Transverse colon (tissue), 4 donors: ENCODE measurements at regions not wholly inside any gene's neighbourhood (a gene's known extent, or its start where the extent isn't known, plus 50 kb on each side); places are given as distances from the start of the nearest gene placed in this dataset.

Experiments used
- DNase-seq: peaks from one replicate; pipeline ENCODE4 v3.0.0-alpha.2; 2019
- H3K27ac ChIP-seq, 4 donors: fragments of 200-600 bp; sonication (generic); 2 replicates each; pipeline ENCODE4 v1.5.1; 2016 to 2018; ENCODE audit warnings: inconsistent platforms in 4 of 4
- H3K27me3 ChIP-seq: fragments of 200-600 bp; sonication (generic); 2 replicates; pipeline ENCODE4 v1.5.1; 2017; ENCODE audit warnings: inconsistent platforms
- H3K36me3 ChIP-seq, 4 donors: fragments of 200-600 bp; sonication (generic); 2 replicates each; pipeline ENCODE4 v1.5.1; 2017 to 2019; ENCODE audit warnings: inconsistent platforms in 4 of 4
- H3K4me1 ChIP-seq, 4 donors: fragments of 200-600 bp; sonication (generic); 2 replicates each; pipeline ENCODE4 v1.5.1; 2017 to 2020; ENCODE audit warnings: inconsistent platforms in 4 of 4
- H3K4me3 ChIP-seq, 4 donors: fragments of 200-600 bp; sonication (generic); 1 replicate in 1 of 4; 2 replicates in 3 of 4; pipeline versions ENCODE4 v1.5.1 to v1.6.1; 2017 to 2019; ENCODE audit warnings: inconsistent platforms in 4 of 4
- H3K9me3 ChIP-seq, 2 donors: fragments of 200-600 bp; sonication (generic); 2 replicates each; pipeline ENCODE4 v1.5.1; 2017 to 2019; ENCODE audit warnings: inconsistent platforms in 2 of 2
- CTCF ChIP-seq, 5 experiments: fragments of 200-600 bp in 3 of 5; fragments of 450-650 bp in 2 of 5; sonication (generic) in 3 of 5; IDR thresholded peaks; 1 replicate in 2 of 5; 2 replicates in 3 of 5; pipeline ENCODE4 v1.5.1; 2016 to 2017; ENCODE audit warnings: antibody characterized with exemption in 5 of 5, inconsistent platforms in 3 of 5, mild to moderate bottlenecking in 2 of 5, moderate library complexity in 1 of 5
- EP300 ChIP-seq: sonication (generic); formaldehyde crosslinking; IDR thresholded peaks from one replicate; pipeline ENCODE4 v1.6.1; 2017; ENCODE audit warnings: antibody characterized with exemption, low read depth
- POLR2A ChIP-seq: fragments of 450-650 bp; IDR thresholded peaks from one replicate; pipeline ENCODE4 v1.6.1; 2016; ENCODE audit warnings: antibody characterized with exemption, mild to moderate bottlenecking, moderate library complexity
- POLR2AphosphoS5 ChIP-seq, 3 donors: sonication (generic); formaldehyde crosslinking; IDR thresholded peaks; one replicate each; pipeline ENCODE4 v1.6.1; 2016; ENCODE audit warnings: antibody characterized with exemption in 3 of 3
- WGBS, 2 donors: methylation state at CpG; one replicate each; pipeline ENCODE4 v1.1.5; 2018; ENCODE audit warnings: low coverage in 1 of 2; 5-methylcytosine and 5-hydroxymethylcytosine counted together
- in situ Hi-C, 4 donors: fragments of 200-750 bp; cut with MboI; loops; one replicate each; pipeline versions ENCODE4 v1.15.0 to v1.15.1; 2017; ENCODE audit warnings: low sequenced_read_pairs in 3 of 4, low pct_ligation_motif_present in 1 of 4, low pct_unique_long_range_greater_than_20kb in 1 of 4
- intact Hi-C: fragments of 100-400 bp; cut with DNase I; formaldehyde crosslinking; loops from one replicate; pipeline ENCODE4 v1.15.1; 2023; ENCODE audit warnings: low total_unique reads

- H3K36me3 ChIP-seq: no peaks in the 10 kb centered on the region
- peaks cover 15% of the 10 kb centered on the region for H3K27me3 ChIP-seq
- 48 to 64% methylated on average over 1 of the region's 1 CpG for WGBS, 2 donors
- no peak overlapping the region for H3K4me3 ChIP-seq
- in situ Hi-C loops (no loop called here), intact Hi-C loops (no loop called here)
- no peak for DNase-seq
- peaks cover 0 to 3% of the 10 kb centered on the region in 2 donors for H3K9me3 ChIP-seq
- no peak overlapping the region for H3K27ac ChIP-seq
- no peaks in the 10 kb centered on the region for H3K4me1 ChIP-seq
- TF ChIP-seq CTCF (IDR thresholded peaks at IDR 0.05) (no peak), POLR2A (no peak), POLR2AphosphoS5 (IDR thresholded peaks at IDR 0.05) (no peak), EP300 (no peak)
Observed at GRCh38 chr16:89027281-89027680, 50.3 kb upstream of the CBFA2T3 start.

- Histone ChIP-seq H3K36me3 (no peaks in the 10 kb centered on the region), H3K27ac (no peak overlapping the region), H3K4me1 (no peaks in the 10 kb centered on the region), H3K9me3 (peaks cover 0 to 3% of the 10 kb centered on the region in 2 donors), H3K27me3 (peaks cover 31% of the 10 kb centered on the region), H3K4me3 (no peak overlapping the region)
- peak; percentile 56 for DNase-seq
- intact Hi-C loops (no loop called here), in situ Hi-C loops (no loop called here)
- TF ChIP-seq EP300 (no peak), POLR2AphosphoS5 (IDR thresholded peaks at IDR 0.05) (no peak), CTCF (IDR thresholded peaks at IDR 0.05) (no peak), POLR2A (no peak)
- 44 to 58% methylated on average over 19 to 24 of the region's 24 CpGs for WGBS, 2 donors
Observed at GRCh38 chr16:89031715-89032659, 55.0 kb upstream of the CBFA2T3 start.

GRCh38 chr16:89033304-89033703 is 56.3 kb upstream of the CBFA2T3 start:
- peaks cover 0 to 3% of the 10 kb centered on the region in 2 donors for H3K9me3 ChIP-seq
- 76 to 80% methylated on average over 5 to 10 of the region's 10 CpGs for WGBS, 2 donors
- peaks cover 38% of the 10 kb centered on the region for H3K27me3 ChIP-seq
- in situ Hi-C loops (no loop called here), intact Hi-C loops (no loop called here)
- no peak overlapping the region for H3K27ac ChIP-seq
- H3K4me1 ChIP-seq: no peaks in the 10 kb centered on the region
- DNase-seq: no peak
- H3K4me3 ChIP-seq: no peak overlapping the region
- no peaks in the 10 kb centered on the region for H3K36me3 ChIP-seq
- TF ChIP-seq POLR2A: no peak
- no peak for TF ChIP-seq EP300
- TF ChIP-seq CTCF (IDR thresholded peaks at IDR 0.05): no peak
- TF ChIP-seq POLR2AphosphoS5 (IDR thresholded peaks at IDR 0.05): no peak

GRCh38 chr16:89033796-89034572 is 57.0 kb upstream of the CBFA2T3 start:
- WGBS, 2 donors: 86% methylated on average over 31 of the region's 31 CpGs; no CpG with 5 or more reads in 1 of the 2 donors
- in situ Hi-C loops: no loop called here
- peaks cover 0 to 3% of the 10 kb centered on the region in 2 donors for H3K9me3 ChIP-seq
- no peaks in the 10 kb centered on the region for H3K4me1 ChIP-seq
- H3K27me3 ChIP-seq: peaks cover 42% of the 10 kb centered on the region
- TF ChIP-seq EP300 (no peak), POLR2A (no peak), CTCF (IDR thresholded peaks at IDR 0.05) (no peak), POLR2AphosphoS5 (IDR thresholded peaks at IDR 0.05) (no peak)
- H3K27ac ChIP-seq: no peak overlapping the region
- intact Hi-C loops: no loop called here
- DNase-seq: no peak
- H3K4me3 ChIP-seq: no peak overlapping the region
- no peaks in the 10 kb centered on the region for H3K36me3 ChIP-seq
